ENCODE measurements at regions not wholly inside any gene's neighbourhood (a gene's known extent, or its start where the extent isn't known, plus 50 kb on each side); places are given as distances from the start of the nearest gene placed in this dataset.

DNA sequence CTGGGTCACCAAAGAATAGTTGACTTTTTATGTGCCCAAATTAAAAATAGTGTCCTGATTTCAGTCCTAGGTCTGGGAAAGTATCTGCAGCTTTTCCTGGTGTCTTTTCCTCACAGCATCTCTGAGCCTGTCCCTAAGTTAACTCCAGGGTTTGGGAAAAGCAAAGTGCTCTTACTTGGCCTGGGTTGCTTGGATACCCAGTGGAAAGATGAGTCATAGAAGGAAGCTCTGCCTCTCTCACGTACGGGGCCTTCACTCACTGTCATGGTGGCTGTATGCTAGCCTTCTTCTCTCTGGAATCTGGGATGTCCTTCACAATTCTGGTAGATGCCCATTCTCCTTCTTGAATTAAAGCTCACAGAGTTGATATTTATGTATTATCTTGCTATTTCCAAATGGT lies 607.3 kb downstream of the ANKRD50 start:
- TF ChIP-seq EZH2 (IDR thresholded peaks at IDR 0.05; ENCODE audit: insufficient read depth, low read length) (no peak), CTCF (IDR thresholded peaks at IDR 0.05; ENCODE audit: insufficient read depth, low read depth, low read length) (no peak)
